IgD-negative memory B cell (primary cell): ENCODE measurements at regions not wholly inside any gene's neighbourhood (a gene's known extent, or its start where the extent isn't known, plus 50 kb on each side); places are given as distances from the start of the nearest gene placed in this dataset.
"Not testable (repeated sequence)": the region's sequence is repeated elsewhere in the genome, so short reads cannot be mapped to it uniquely, and the experiment has no call there.

Experiments
- H3K27ac Mint-ChIP-seq, 3 donors: one replicate each; pipeline ENCODE4 v1.8.0; 2020 to 2022; ENCODE audit warnings: mild to moderate bottlenecking in 3 of 3, mixed read lengths in 3 of 3, moderate library complexity in 1 of 3
- H3K27me3 Mint-ChIP-seq: one replicate; pipeline ENCODE4 v1.8.0; 2021; ENCODE audit warnings: mixed read lengths
- H3K36me3 Mint-ChIP-seq: one replicate; pipeline ENCODE4 v1.8.0; 2020; ENCODE audit warnings: mild to moderate bottlenecking, mixed read lengths
- H3K4me1 Mint-ChIP-seq, 3 donors: one replicate each; pipeline ENCODE4 v1.8.0; 2020 to 2022; ENCODE audit warnings: mixed read lengths in 3 of 3, mild to moderate bottlenecking in 1 of 3
- H3K4me3 Mint-ChIP-seq, 4 donors: one replicate each; pipeline ENCODE4 v1.8.0; 2020 to 2022; ENCODE audit warnings: mild to moderate bottlenecking in 4 of 4, mixed read lengths in 4 of 4, moderate library complexity in 3 of 4
- H3K9me3 Mint-ChIP-seq, 3 donors: one replicate each; pipeline ENCODE4 v1.8.0; 2020 to 2021; ENCODE audit warnings: mixed read lengths in 3 of 3, mild to moderate bottlenecking in 1 of 3

GRCh38 chr5:159567461-159567860 lies 237.2 kb upstream of the IL12B start:
- Mint-ChIP-seq H3K9me3 (no peaks in the 10 kb centered on the region), H3K36me3 (no peaks in the 10 kb centered on the region), H3K27me3 (no peaks in the 10 kb centered on the region), H3K4me1 (no peaks in the 10 kb centered on the region), H3K27ac (no peak overlapping the region), H3K4me3 (no peak overlapping the region)

GRCh38 chr5:159571501-159572244 lies 241.4 kb upstream of the IL12B start:
- Mint-ChIP-seq H3K4me1 (no peaks in the 10 kb centered on the region), H3K27ac (no peak overlapping the region)

GRCh38 chr5:159576902-159577301 lies 246.6 kb upstream of the IL12B start:
- Mint-ChIP-seq H3K36me3 (peaks cover 11% of the 10 kb centered on the region), H3K27me3 (no peaks in the 10 kb centered on the region), H3K4me1 (no peaks in the 10 kb centered on the region), H3K27ac (no peak overlapping the region), H3K9me3 (no peaks in the 10 kb centered on the region), H3K4me3 (no peak overlapping the region)

More at GRCh38 chr5:159571501-159572244, 241.4 kb upstream of the IL12B start:
- H3K36me3 Mint-ChIP-seq, result peaks cover 3% of the 10 kb centered on the region
- H3K27me3 Mint-ChIP-seq, result no peaks in the 10 kb centered on the region
- no peaks in the 10 kb centered on the region for H3K9me3 Mint-ChIP-seq
- no peak overlapping the region for H3K4me3 Mint-ChIP-seq

- H3K27me3 Mint-ChIP-seq, result no peaks in the 10 kb centered on the region
- H3K36me3 Mint-ChIP-seq, result peaks cover 11% of the 10 kb centered on the region
- H3K4me3 Mint-ChIP-seq, result no peak overlapping the region
- no peak overlapping the region for H3K27ac Mint-ChIP-seq
- H3K4me1 Mint-ChIP-seq, result no peaks in the 10 kb centered on the region
- H3K9me3 Mint-ChIP-seq, result peaks cover 0 to 5% (median 5%) of the 10 kb centered on the region in 3 donors
These were observed 251.4 kb upstream of the IL12B start for GRCh38 chr5:159581502-159582249.

- Mint-ChIP-seq H3K4me3 (no peak overlapping the region), H3K9me3 (peaks cover 0 to 5% (median 5%) of the 10 kb centered on the region in 3 donors), H3K27ac (no peak overlapping the region), H3K36me3 (peaks cover 7% of the 10 kb centered on the region), H3K27me3 (no peaks in the 10 kb centered on the region), H3K4me1 (no peaks in the 10 kb centered on the region)
These were observed 252.7 kb upstream of the IL12B start for GRCh38 chr5:159582756-159583541.

- peaks cover 3% of the 10 kb centered on the region for H3K36me3 Mint-ChIP-seq
- H3K9me3 Mint-ChIP-seq, result peaks cover 0 to 5% (median 5%) of the 10 kb centered on the region in 3 donors
- H3K27ac Mint-ChIP-seq, result no peak overlapping the region
- H3K27me3 Mint-ChIP-seq, result peaks cover 2% of the 10 kb centered on the region
- H3K4me1 Mint-ChIP-seq, result no peaks in the 10 kb centered on the region
- no peak overlapping the region for H3K4me3 Mint-ChIP-seq
These were observed 256.6 kb upstream of the IL12B start for GRCh38 chr5:159586921-159587320.

- Mint-ChIP-seq H3K36me3 (no peaks in the 10 kb centered on the region), H3K4me3 (no peak overlapping the region), H3K27me3 (peaks cover 2% of the 10 kb centered on the region), H3K27ac (no peak overlapping the region), H3K4me1 (no peaks in the 10 kb centered on the region), H3K9me3 (peaks cover 0 to 1% (median 0%) of the 10 kb centered on the region in 3 donors)
These were observed 258.7 kb upstream of the IL12B start for GRCh38 chr5:159588941-159589340.

- Mint-ChIP-seq H3K4me1 (no peaks in the 10 kb centered on the region), H3K36me3 (peaks cover 6% of the 10 kb centered on the region), H3K9me3 (peaks cover under 1 to 18% (median 4%) of the 10 kb centered on the region in 3 donors), H3K27me3 (peaks cover 2% of the 10 kb centered on the region), H3K4me3 (peak overlapping the region in 1 of 4 donors; percentile 15), H3K27ac (no peak overlapping the region)
These were observed 263.3 kb upstream of the IL12B start for GRCh38 chr5:159593518-159594073.

- not testable (repeated sequence) for H3K4me1 Mint-ChIP-seq, H3K27me3 Mint-ChIP-seq, H3K27ac Mint-ChIP-seq, H3K36me3 Mint-ChIP-seq, H3K4me3 Mint-ChIP-seq
- peaks cover 2 to 18% (median 4%) of the 10 kb centered on the region in 3 donors for H3K9me3 Mint-ChIP-seq
These were observed 265.3 kb upstream of the IL12B start for GRCh38 chr5:159595561-159595960.

GRCh38 chr5:159601216-159601615 lies 270.9 kb upstream of the IL12B start:
- Mint-ChIP-seq H3K4me1 (peaks cover 2 to 5% (median 4%) of the 10 kb centered on the region in 3 donors), H3K27me3 (peaks cover 2% of the 10 kb centered on the region), H3K27ac (no peak overlapping the region), H3K36me3 (peaks cover 13% of the 10 kb centered on the region), H3K9me3 (peaks cover 7 to 13% (median 10%) of the 10 kb centered on the region in 3 donors), H3K4me3 (no peak overlapping the region)

- peaks cover 2 to 5% (median 4%) of the 10 kb centered on the region in 3 donors for H3K4me1 Mint-ChIP-seq
- no peak overlapping the region for H3K27ac Mint-ChIP-seq
- H3K36me3 Mint-ChIP-seq, result peaks cover 13% of the 10 kb centered on the region
- H3K27me3 Mint-ChIP-seq, result peaks cover 2% of the 10 kb centered on the region
- no peak overlapping the region for H3K4me3 Mint-ChIP-seq
- peaks cover 5 to 10% (median 10%) of the 10 kb centered on the region in 3 donors for H3K9me3 Mint-ChIP-seq
These were observed 272.1 kb upstream of the IL12B start for GRCh38 chr5:159602434-159602833.

- H3K9me3 Mint-ChIP-seq, result peaks cover 7 to 10% (median 10%) of the 10 kb centered on the region in 3 donors
- peaks cover 2 to 5% (median 4%) of the 10 kb centered on the region in 3 donors for H3K4me1 Mint-ChIP-seq
- H3K27ac Mint-ChIP-seq, result no peak overlapping the region
- H3K4me3 Mint-ChIP-seq, result no peak overlapping the region
- no peaks in the 10 kb centered on the region for H3K27me3 Mint-ChIP-seq
- H3K36me3 Mint-ChIP-seq, result peaks cover 11% of the 10 kb centered on the region
These were observed 275.3 kb upstream of the IL12B start for GRCh38 chr5:159605585-159605984.

- Mint-ChIP-seq H3K27ac (no peak overlapping the region), H3K9me3 (peaks cover 0 to 5% (median 0%) of the 10 kb centered on the region in 3 donors), H3K4me1 (no peaks in the 10 kb centered on the region), H3K36me3 (no peaks in the 10 kb centered on the region), H3K4me3 (no peak overlapping the region), H3K27me3 (no peaks in the 10 kb centered on the region)
These were observed 279.1 kb upstream of the IL12B start for GRCh38 chr5:159609359-159609758.

- Mint-ChIP-seq H3K27me3 (no peaks in the 10 kb centered on the region), H3K4me3 (no peak overlapping the region)
These were observed 280.8 kb upstream of the IL12B start for GRCh38 chr5:159610966-159611579.

More at GRCh38 chr5:159610966-159611579, 280.8 kb upstream of the IL12B start:
- no peak overlapping the region for H3K27ac Mint-ChIP-seq
- H3K4me1 Mint-ChIP-seq, result no peaks in the 10 kb centered on the region
- peaks cover 0 to 5% (median 0%) of the 10 kb centered on the region in 3 donors for H3K9me3 Mint-ChIP-seq
- H3K36me3 Mint-ChIP-seq, result peaks cover 3% of the 10 kb centered on the region
